DOHH2 (cell line): ENCODE measurements at regions not wholly inside any gene's neighbourhood (a gene's known extent, or its start where the extent isn't known, plus 50 kb on each side); places are given as distances from the start of the nearest gene placed in this dataset.

ENCODE experiments used
- EZH2phosphoT487 ChIP-seq: fragments of 200-600 bp; sonication (generic); IDR thresholded peaks from 2 replicates; pipeline ENCODE4 v1.6.1; 2017; ENCODE audit warnings: borderline replicate concordance, mild to moderate bottlenecking, antibody characterized with exemption, low read length, moderate library complexity, mixed read lengths
- TF ChIP-seq, protein P1 (sequence below): fragments of 200-600 bp; sonication (generic); IDR thresholded peaks from one replicate; pipeline ENCODE4 v1.5.1; 2014; ENCODE audit warnings: antibody characterized with exemption, mild to moderate bottlenecking, low read depth, low read length; ENCODE audit not compliant: poor library complexity, severe bottlenecking

GRCh38 chr2:195022508-195022830 lies 634.6 kb upstream of the SLC39A10 start:
- TF ChIP-seq, protein P1, sequence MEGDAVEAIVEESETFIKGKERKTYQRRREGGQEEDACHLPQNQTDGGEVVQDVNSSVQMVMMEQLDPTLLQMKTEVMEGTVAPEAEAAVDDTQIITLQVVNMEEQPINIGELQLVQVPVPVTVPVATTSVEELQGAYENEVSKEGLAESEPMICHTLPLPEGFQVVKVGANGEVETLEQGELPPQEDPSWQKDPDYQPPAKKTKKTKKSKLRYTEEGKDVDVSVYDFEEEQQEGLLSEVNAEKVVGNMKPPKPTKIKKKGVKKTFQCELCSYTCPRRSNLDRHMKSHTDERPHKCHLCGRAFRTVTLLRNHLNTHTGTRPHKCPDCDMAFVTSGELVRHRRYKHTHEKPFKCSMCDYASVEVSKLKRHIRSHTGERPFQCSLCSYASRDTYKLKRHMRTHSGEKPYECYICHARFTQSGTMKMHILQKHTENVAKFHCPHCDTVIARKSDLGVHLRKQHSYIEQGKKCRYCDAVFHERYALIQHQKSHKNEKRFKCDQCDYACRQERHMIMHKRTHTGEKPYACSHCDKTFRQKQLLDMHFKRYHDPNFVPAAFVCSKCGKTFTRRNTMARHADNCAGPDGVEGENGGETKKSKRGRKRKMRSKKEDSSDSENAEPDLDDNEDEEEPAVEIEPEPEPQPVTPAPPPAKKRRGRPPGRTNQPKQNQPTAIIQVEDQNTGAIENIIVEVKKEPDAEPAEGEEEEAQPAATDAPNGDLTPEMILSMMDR: no peak
- no peak for TF ChIP-seq EZH2phosphoT487
